Globus pallidus (tissue), 1 donor: ENCODE measurements at regions not wholly inside any gene's neighbourhood (a gene's known extent, or its start where the extent isn't known, plus 50 kb on each side); places are given as distances from the start of the nearest gene placed in this dataset.
"Not testable (repeated sequence)": the region's sequence is repeated elsewhere in the genome, so short reads cannot be mapped to it uniquely, and the experiment has no call there.

ENCODE experiments used
- DNase-seq: peaks from one replicate; pipeline ENCODE4 v3.0.0-alpha.2; 2015; ENCODE audit warnings: low spot score

- no peak for DNase-seq
Measured at GRCh38 chr7:101146-102046, 91.0 kb upstream of the FAM20C start.

GRCh38 chr7:102047-102711 lies 90.2 kb upstream of the FAM20C start:
- no peak for DNase-seq

GRCh38 chr7:102721-103120 lies 89.7 kb upstream of the FAM20C start:
- DNase-seq, result no peak

- not testable (repeated sequence) for DNase-seq
Measured at GRCh38 chr7:103981-104380, 88.4 kb upstream of the FAM20C start.

- no peak for DNase-seq
Measured at GRCh38 chr7:105002-105401, 87.4 kb upstream of the FAM20C start.

- no peak for DNase-seq
Measured at GRCh38 chr7:106356-106755, 86.0 kb upstream of the FAM20C start.

GRCh38 chr7:107233-107632 lies 85.1 kb upstream of the FAM20C start:
- DNase-seq, result no peak

GRCh38 chr7:107907-108306 lies 84.5 kb upstream of the FAM20C start:
- DNase-seq, result no peak

GRCh38 chr7:109094-109493 lies 83.3 kb upstream of the FAM20C start:
- no peak for DNase-seq

GRCh38 chr7:109898-110556 lies 82.3 kb upstream of the FAM20C start:
- no peak for DNase-seq

GRCh38 chr7:110557-111232 lies 81.7 kb upstream of the FAM20C start:
- no peak for DNase-seq

GRCh38 chr7:111591-111990 lies 80.8 kb upstream of the FAM20C start:
- DNase-seq, result no peak

GRCh38 chr7:112881-113280 lies 79.5 kb upstream of the FAM20C start:
- no peak for DNase-seq

GRCh38 chr7:115274-115911 lies 77.0 kb upstream of the FAM20C start:
- peak; percentile 59 for DNase-seq

GRCh38 chr7:116188-116981 lies 76.0 kb upstream of the FAM20C start:
- no peak for DNase-seq

GRCh38 chr7:117836-118614 lies 74.3 kb upstream of the FAM20C start:
- no peak for DNase-seq

GRCh38 chr7:118615-119391 lies 73.6 kb upstream of the FAM20C start:
- DNase-seq, result peak; percentile 24

- peak; percentile 42 for DNase-seq
Measured at GRCh38 chr7:119392-120163, 72.8 kb upstream of the FAM20C start.
